Lung (tissue), 11 donors: ENCODE measurements at regions not wholly inside any gene's neighbourhood (a gene's known extent, or its start where the extent isn't known, plus 50 kb on each side); places are given as distances from the start of the nearest gene placed in this dataset.

Experiments
- ATAC-seq: fragments of 200-7000 bp; cut with Tn5 transposase; one replicate; pipeline ENCODE4 v1.9.1; 2020; ENCODE audit warnings: moderate number of reproducible peaks; ENCODE audit not compliant: insufficient read depth, low FRiP score
- DNase-seq, 3 donors: peaks; one replicate each; pipeline ENCODE4 v3.0.0-alpha.2; 2013 to 2017
- H3K27ac ChIP-seq, 2 donors: one replicate each; pipeline ENCODE4 v1.5.1; 2013; ENCODE audit warnings: mild to moderate bottlenecking in 2 of 2, moderate library complexity in 2 of 2, control low read depth in 1 of 2, inconsistent platforms in 1 of 2, low read depth in 1 of 2, low read length in 1 of 2
- H3K27me3 ChIP-seq, 3 donors: one replicate each; pipeline ENCODE4 v1.5.1; 2013; ENCODE audit warnings: low read length in 2 of 3; ENCODE audit not compliant: control insufficient read depth in 3 of 3, insufficient read depth in 3 of 3
- H3K36me3 ChIP-seq, 4 donors: one replicate each; pipeline ENCODE4 v1.5.1; 2013; ENCODE audit warnings: low read length in 4 of 4, mild to moderate bottlenecking in 1 of 4, moderate library complexity in 1 of 4; ENCODE audit not compliant: control insufficient read depth in 4 of 4, insufficient read depth in 4 of 4
- H3K4me1 ChIP-seq, 5 donors: one replicate each; pipeline ENCODE4 v1.5.1; 2013; ENCODE audit warnings: low read length in 5 of 5, mild to moderate bottlenecking in 2 of 5, moderate library complexity in 1 of 5; ENCODE audit not compliant: control insufficient read depth in 5 of 5, insufficient read depth in 5 of 5
- H3K4me3 ChIP-seq: one replicate; pipeline ENCODE4 v1.5.1; 2013; ENCODE audit warnings: mild to moderate bottlenecking, control low read depth, moderate library complexity
- H3K9ac ChIP-seq, 2 donors: one replicate each; pipeline ENCODE4 v1.5.1; 2013; ENCODE audit warnings: low read length in 2 of 2, control low read depth in 1 of 2; ENCODE audit not compliant: insufficient read depth in 1 of 2
- H3K9me3 ChIP-seq, 4 donors: one replicate each; pipeline ENCODE4 v1.5.1; 2013; ENCODE audit warnings: low read length in 3 of 4, mild to moderate bottlenecking in 1 of 4, moderate library complexity in 1 of 4; ENCODE audit not compliant: control insufficient read depth in 4 of 4, insufficient read depth in 3 of 4
- WGBS, 2 donors: extraction: QIAGEN DNeasy Blood & Tissue Kit; methylation state at CpG; one replicate each; pipeline ENCODE4 v1.1.7; 2013; 5-methylcytosine and 5-hydroxymethylcytosine counted together
- TF ChIP-seq, protein P1 (sequence below): IDR thresholded peaks from 2 replicates; pipeline ENCODE4 v1.5.1; 2012; ENCODE audit warnings: mild to moderate bottlenecking; ENCODE audit errors: control extremely low read depth, extremely low read depth
- donor health status: control.
- donor health status: control.
- donor health status: Bipolar disorder and iron deficiency.
- donor health status: healthy.
- donor health status: DM: yes; HTN: yes; CAD: no.

GRCh38 chr5:91541696-91542095 is 158.6 kb upstream of the ARRDC3 start:
- no peak overlapping the region for H3K27ac ChIP-seq
- TF ChIP-seq, protein P1, sequence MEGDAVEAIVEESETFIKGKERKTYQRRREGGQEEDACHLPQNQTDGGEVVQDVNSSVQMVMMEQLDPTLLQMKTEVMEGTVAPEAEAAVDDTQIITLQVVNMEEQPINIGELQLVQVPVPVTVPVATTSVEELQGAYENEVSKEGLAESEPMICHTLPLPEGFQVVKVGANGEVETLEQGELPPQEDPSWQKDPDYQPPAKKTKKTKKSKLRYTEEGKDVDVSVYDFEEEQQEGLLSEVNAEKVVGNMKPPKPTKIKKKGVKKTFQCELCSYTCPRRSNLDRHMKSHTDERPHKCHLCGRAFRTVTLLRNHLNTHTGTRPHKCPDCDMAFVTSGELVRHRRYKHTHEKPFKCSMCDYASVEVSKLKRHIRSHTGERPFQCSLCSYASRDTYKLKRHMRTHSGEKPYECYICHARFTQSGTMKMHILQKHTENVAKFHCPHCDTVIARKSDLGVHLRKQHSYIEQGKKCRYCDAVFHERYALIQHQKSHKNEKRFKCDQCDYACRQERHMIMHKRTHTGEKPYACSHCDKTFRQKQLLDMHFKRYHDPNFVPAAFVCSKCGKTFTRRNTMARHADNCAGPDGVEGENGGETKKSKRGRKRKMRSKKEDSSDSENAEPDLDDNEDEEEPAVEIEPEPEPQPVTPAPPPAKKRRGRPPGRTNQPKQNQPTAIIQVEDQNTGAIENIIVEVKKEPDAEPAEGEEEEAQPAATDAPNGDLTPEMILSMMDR, result no peak
- no peak overlapping the region for H3K4me3 ChIP-seq
- H3K36me3 ChIP-seq, result no peaks in the 10 kb centered on the region
- no peak overlapping the region for H3K9ac ChIP-seq
- H3K27me3 ChIP-seq, result no peaks in the 10 kb centered on the region
- H3K9me3 ChIP-seq, result no peaks in the 10 kb centered on the region
- DNase-seq (no peak), ATAC-seq (no peak)
- no peaks in the 10 kb centered on the region for H3K4me1 ChIP-seq

DNA sequence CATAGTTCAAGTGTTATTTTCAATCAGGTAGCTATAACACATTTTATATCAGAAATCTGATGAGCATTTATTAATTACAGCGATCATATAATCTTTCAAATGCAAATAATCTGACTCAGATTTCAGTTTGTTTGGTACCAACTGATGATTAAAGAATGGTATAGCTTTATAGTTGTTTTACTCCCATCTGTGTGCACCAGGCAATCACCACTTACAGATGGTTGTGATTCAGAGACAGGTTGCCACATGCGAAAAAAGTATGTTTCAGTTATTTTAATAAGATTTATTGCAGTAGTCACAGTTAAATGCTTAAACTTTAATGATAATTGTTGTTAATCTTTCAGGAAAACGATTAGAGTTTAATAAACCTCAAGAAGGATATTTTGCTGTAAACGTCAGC is 155.1 kb upstream of the ARRDC3 start:
- Histone ChIP-seq H3K4me3 (no peak overlapping the region), H3K36me3 (no peaks in the 10 kb centered on the region), H3K4me1 (no peaks in the 10 kb centered on the region), H3K9ac (no peak overlapping the region), H3K27ac (no peak overlapping the region), H3K9me3 (no peaks in the 10 kb centered on the region), H3K27me3 (no peaks in the 10 kb centered on the region)
- ATAC-seq (no peak), DNase-seq (no peak)
- WGBS, 2 donors, result 74 to 81% methylated on average over 4 of the region's 4 CpGs
- TF ChIP-seq, protein P1, result no peak

- no peaks in the 10 kb centered on the region for H3K27me3 ChIP-seq
- no peak overlapping the region for H3K4me3 ChIP-seq
- no peak overlapping the region for H3K27ac ChIP-seq
- no peaks in the 10 kb centered on the region for H3K36me3 ChIP-seq
- peak; percentile 8 to 21 (median 12) for DNase-seq
- no peak for ATAC-seq
- 64 to 74% methylated on average over 2 of the region's 2 CpGs for WGBS, 2 donors
- TF ChIP-seq, protein P1, result no peak
- H3K4me1 ChIP-seq, result no peaks in the 10 kb centered on the region
- no peaks in the 10 kb centered on the region for H3K9me3 ChIP-seq
- H3K9ac ChIP-seq, result no peak overlapping the region
Observed at GRCh38 chr5:91535499-91535898, 152.4 kb upstream of the ARRDC3 start.

DNA sequence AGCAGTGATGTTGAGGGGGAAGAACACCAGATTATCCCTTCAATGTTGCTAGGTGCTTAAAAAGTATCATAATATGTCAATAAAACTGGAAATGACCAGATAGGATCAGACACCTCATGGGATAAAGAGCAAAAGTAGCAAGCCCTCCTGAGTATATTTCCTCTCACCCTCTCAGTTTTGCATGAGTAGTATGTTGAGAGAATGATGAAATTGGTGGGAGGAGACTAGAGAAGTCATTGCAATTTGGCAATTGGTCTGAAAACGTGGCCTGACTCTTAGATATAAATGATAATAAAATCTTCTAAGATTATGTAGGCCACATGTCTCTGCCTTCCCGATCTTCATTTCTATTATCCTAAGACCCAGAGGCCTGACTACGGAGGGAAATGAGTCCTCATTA is 151.2 kb upstream of the ARRDC3 start:
- no peak for ATAC-seq
- no peaks in the 10 kb centered on the region for H3K36me3 ChIP-seq
- WGBS, 2 donors, result 81 to 85% methylated on average over 3 of the region's 3 CpGs

More for the DNA sequence above, 151.2 kb upstream of the ARRDC3 start:
- no peak overlapping the region for H3K9ac ChIP-seq
- H3K9me3 ChIP-seq, result no peaks in the 10 kb centered on the region
- TF ChIP-seq, protein P1, result no peak
- DNase-seq, result no peak
- no peak overlapping the region for H3K27ac ChIP-seq
- H3K4me1 ChIP-seq, result no peaks in the 10 kb centered on the region
- no peaks in the 10 kb centered on the region for H3K27me3 ChIP-seq
- H3K4me3 ChIP-seq, result peak overlapping the region; percentile 5
